Uterus (tissue), 2 donors: ENCODE measurements at regions not wholly inside any gene's neighbourhood (a gene's known extent, or its start where the extent isn't known, plus 50 kb on each side); places are given as distances from the start of the nearest gene placed in this dataset.

Experiments
- CTCF ChIP-seq, 4 experiments: fragments of 200-600 bp in 2 of 4; fragments of 450-650 bp in 2 of 4; sonication (generic) in 2 of 4; IDR thresholded peaks; one replicate each; pipeline ENCODE4 v1.5.1; 2016 to 2019; ENCODE audit warnings: antibody characterized with exemption in 4 of 4, mild to moderate bottlenecking in 2 of 4, moderate library complexity in 1 of 4
- POLR2A ChIP-seq, 2 donors: fragments of 450-650 bp; IDR thresholded peaks; one replicate each; pipeline ENCODE4 v1.6.1; 2016; ENCODE audit warnings: antibody characterized with exemption in 2 of 2, mild to moderate bottlenecking in 1 of 2, moderate library complexity in 1 of 2

DNA sequence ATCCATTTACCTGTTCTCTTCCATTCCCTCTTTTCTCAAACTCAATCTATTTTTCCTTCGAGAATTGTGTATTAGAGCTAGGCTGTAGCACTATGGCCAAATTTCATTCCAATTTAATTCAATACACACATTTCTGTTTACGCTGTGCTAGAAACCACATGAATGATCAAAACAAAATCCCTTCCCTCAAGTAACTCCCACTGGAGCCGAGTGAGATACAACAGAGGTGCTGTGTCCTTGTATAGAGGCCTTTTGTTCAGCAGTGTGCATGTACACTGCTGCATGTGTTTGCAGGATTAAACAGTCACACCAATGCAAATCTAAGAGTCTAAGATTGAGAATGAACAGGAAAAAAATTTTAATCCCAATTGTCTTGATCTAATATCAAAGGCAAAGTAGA is 734.2 kb downstream of the RAPGEF2 start:
- TF ChIP-seq CTCF (IDR thresholded peaks at IDR 0.05) (no peak), POLR2A (IDR thresholded peaks at IDR 0.05) (no peak)
